OCI-LY3 (cell line): ENCODE measurements at regions not wholly inside any gene's neighbourhood (a gene's known extent, or its start where the extent isn't known, plus 50 kb on each side); places are given as distances from the start of the nearest gene placed in this dataset.

Experiments
- H2AFZ ChIP-seq: fragments of 200-600, 300-600 bp; shearing (Covaris generic); 2 replicates; pipeline ENCODE4 v1.6.0; 2014; ENCODE audit warnings: antibody characterized with exemption, low read depth, low read length
- H3K27ac ChIP-seq: fragments of 200-600, 300-600 bp; sonication (generic); 2 replicates; pipeline ENCODE4 v1.5.1; 2014; ENCODE audit warnings: mild to moderate bottlenecking, low read length, moderate library complexity, mixed read lengths
- H3K27me3 ChIP-seq: fragments of 200-600, 300-600 bp; sonication (generic); 2 replicates; pipeline ENCODE4 v1.6.1; 2014; ENCODE audit warnings: low read depth, low read length, mixed read lengths
- H3K36me3 ChIP-seq: fragments of 200-600, 300-600 bp; sonication (generic); replicated peaks from 2 replicates; pipeline ENCODE3; 2014; ENCODE audit warnings: low read depth, low read length, mixed read lengths
- H3K4me1 ChIP-seq: fragments of 300-600, 200-600 bp; sonication (generic); 2 replicates; pipeline ENCODE4 v1.6.1; 2014; ENCODE audit warnings: low read length, mixed read lengths
- H3K4me2 ChIP-seq: fragments of 200-600, 300-600 bp; sonication (generic); 2 replicates; pipeline ENCODE4 v1.6.1; 2014; ENCODE audit warnings: low read length, mixed read lengths
- H3K4me3 ChIP-seq: fragments of 300-600, 200-600 bp; sonication (generic); 2 replicates; pipeline ENCODE4 v1.5.1; 2014; ENCODE audit warnings: antibody characterized with exemption, mild to moderate bottlenecking, low read length, moderate library complexity
- H3K79me2 ChIP-seq: fragments of 300-600, 200-600 bp; shearing (Covaris generic); 2 replicates; pipeline ENCODE4 v1.6.1; 2014; ENCODE audit warnings: mild to moderate bottlenecking, low read length, mixed read lengths
- H3K9ac ChIP-seq: fragments of 300-600, 200-600 bp; shearing (Covaris generic); 2 replicates; pipeline ENCODE4 v1.6.0; 2014; ENCODE audit warnings: mild to moderate bottlenecking, low read length, moderate library complexity
- H3K9me3 ChIP-seq: fragments of 200-600, 300-600 bp; shearing (Covaris generic); 2 replicates; pipeline ENCODE4 v1.6.1; 2014; ENCODE audit warnings: low read length, mixed read lengths; ENCODE audit not compliant: insufficient read depth
- H4K20me1 ChIP-seq: fragments of 200-600, 300-600 bp; sonication (generic); 2 replicates; pipeline ENCODE4 v1.6.1; 2016; ENCODE audit warnings: low read length, mixed read lengths; ENCODE audit not compliant: insufficient read depth
- EZH2phosphoT487 ChIP-seq: fragments of 200-600 bp; shearing (Covaris generic); IDR thresholded peaks from 2 replicates; pipeline ENCODE4 v1.6.1; 2018; ENCODE audit warnings: antibody characterized with exemption, mixed run types, low read depth
- TF ChIP-seq, protein P1 (sequence below): fragments of 200-600, 300-600 bp; sonication (generic); IDR thresholded peaks from 2 replicates; pipeline ENCODE4 v1.5.1; 2014; ENCODE audit warnings: antibody characterized with exemption, low read length, low read depth

DNA sequence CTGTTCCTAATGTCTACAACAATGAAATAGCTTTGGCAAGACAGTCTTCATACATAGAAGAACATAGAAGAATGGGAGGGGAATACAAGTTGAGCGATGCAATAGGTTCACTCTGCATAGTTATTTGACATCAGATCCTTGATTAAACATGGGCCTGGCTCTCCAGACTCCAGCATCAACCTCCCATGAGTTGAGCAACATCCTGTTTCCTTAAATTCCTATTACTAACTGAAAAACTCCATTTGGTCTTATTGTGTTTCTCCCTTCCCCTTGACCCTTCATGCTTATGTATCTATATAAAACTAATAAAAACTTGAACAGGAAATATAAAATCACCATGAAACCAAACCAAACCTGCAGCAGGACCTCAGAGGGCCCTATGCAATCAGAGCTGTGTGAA is 304.5 kb upstream of the SATB1 start:
- H3K79me2 ChIP-seq = no peaks in the 10 kb centered on the region
- no peak overlapping the region for H3K27ac ChIP-seq
- H4K20me1 ChIP-seq = no peaks in the 10 kb centered on the region
- TF ChIP-seq EZH2phosphoT487 = no peak
- TF ChIP-seq, protein P1, sequence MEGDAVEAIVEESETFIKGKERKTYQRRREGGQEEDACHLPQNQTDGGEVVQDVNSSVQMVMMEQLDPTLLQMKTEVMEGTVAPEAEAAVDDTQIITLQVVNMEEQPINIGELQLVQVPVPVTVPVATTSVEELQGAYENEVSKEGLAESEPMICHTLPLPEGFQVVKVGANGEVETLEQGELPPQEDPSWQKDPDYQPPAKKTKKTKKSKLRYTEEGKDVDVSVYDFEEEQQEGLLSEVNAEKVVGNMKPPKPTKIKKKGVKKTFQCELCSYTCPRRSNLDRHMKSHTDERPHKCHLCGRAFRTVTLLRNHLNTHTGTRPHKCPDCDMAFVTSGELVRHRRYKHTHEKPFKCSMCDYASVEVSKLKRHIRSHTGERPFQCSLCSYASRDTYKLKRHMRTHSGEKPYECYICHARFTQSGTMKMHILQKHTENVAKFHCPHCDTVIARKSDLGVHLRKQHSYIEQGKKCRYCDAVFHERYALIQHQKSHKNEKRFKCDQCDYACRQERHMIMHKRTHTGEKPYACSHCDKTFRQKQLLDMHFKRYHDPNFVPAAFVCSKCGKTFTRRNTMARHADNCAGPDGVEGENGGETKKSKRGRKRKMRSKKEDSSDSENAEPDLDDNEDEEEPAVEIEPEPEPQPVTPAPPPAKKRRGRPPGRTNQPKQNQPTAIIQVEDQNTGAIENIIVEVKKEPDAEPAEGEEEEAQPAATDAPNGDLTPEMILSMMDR = no peak
- no peaks in the 10 kb centered on the region for H3K4me1 ChIP-seq
- H2AFZ ChIP-seq = no peak overlapping the region
- H3K9ac ChIP-seq = no peak overlapping the region
- no peak overlapping the region for H3K4me2 ChIP-seq
- 0 out of 2 replicates have a peak, but pooled peaks cover 2% of the 10 kb centered on the region for H3K27me3 ChIP-seq
- no peaks in the 10 kb centered on the region for H3K36me3 ChIP-seq
- no peaks in the 10 kb centered on the region for H3K9me3 ChIP-seq
- H3K4me3 ChIP-seq = no peak overlapping the region

DNA sequence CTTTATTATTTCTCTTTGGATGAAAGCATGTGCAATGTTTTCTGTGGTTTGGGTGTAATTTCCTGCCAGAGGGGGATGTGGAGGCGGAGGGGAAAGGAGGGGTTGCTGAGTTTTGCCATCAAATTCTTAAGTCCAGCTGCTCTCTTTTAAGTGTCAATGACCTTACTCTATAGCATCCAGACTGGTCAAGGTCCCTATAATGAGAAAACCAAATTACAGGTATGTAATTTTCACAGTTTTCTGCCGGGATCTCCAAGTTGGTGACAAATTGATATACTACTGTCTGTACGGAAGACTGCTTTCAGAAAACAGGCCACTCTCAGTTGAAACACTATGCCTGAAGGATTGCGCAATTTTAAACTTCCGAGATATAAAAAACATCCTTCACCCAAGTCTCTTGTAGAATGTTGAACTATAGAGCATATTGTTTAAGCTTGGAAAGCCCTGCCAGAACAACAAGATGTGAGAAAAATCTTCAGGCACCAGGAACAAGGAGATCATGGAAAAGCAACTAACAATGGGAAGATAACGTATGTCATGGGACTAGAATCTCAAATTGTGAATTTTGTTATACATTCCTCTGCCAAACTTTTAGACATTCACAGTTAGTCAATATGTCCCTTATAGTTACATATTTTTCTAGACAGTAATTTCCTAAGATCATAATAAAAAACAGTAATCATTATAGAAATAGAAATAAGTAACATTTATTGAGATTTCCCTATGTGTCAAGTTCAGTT is 300.7 kb upstream of the SATB1 start:
- Histone ChIP-seq H2AFZ (no peak overlapping the region), H3K27ac (no peak overlapping the region), H3K27me3 (peaks cover 5% of the 10 kb centered on the region), H3K4me1 (no peaks in the 10 kb centered on the region), H3K79me2 (no peaks in the 10 kb centered on the region), H3K4me3 (no peak overlapping the region), H3K4me2 (no peak overlapping the region), H3K9me3 (no peaks in the 10 kb centered on the region), H3K9ac (no peak overlapping the region), H3K36me3 (no peaks in the 10 kb centered on the region), H4K20me1 (no peaks in the 10 kb centered on the region)
- TF ChIP-seq EZH2phosphoT487 = no peak
- TF ChIP-seq, protein P1 = no peak

DNA sequence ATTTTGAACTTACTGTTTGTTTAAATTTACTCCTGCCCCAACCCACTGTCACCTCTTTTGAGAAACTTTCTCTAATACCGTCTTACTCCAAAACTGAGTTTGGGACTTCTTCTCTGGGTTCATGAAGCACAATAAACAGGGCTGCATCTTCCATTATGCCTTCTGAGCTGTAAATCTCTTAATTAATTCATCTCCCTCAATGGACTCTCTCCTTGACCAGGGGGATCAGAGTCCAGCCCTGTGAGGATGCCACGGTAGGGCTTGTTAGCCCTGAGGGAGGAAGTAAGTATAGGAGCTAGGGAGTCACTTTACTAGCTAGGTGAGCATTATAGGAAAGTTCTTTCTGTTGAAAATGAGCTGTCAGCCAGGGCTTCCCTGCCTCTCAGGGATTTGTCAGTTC is 299.3 kb upstream of the SATB1 start:
- H2AFZ ChIP-seq = no peak overlapping the region
- H3K27ac ChIP-seq = no peak overlapping the region
- no peak overlapping the region for H3K9ac ChIP-seq
- peaks cover 5% of the 10 kb centered on the region for H3K27me3 ChIP-seq
- H3K4me3 ChIP-seq = no peak overlapping the region
- no peak for TF ChIP-seq EZH2phosphoT487
- TF ChIP-seq, protein P1 = no peak
- H3K36me3 ChIP-seq = no peaks in the 10 kb centered on the region
- H3K9me3 ChIP-seq = no peaks in the 10 kb centered on the region
- H3K4me2 ChIP-seq = no peak overlapping the region
- no peaks in the 10 kb centered on the region for H4K20me1 ChIP-seq
- no peaks in the 10 kb centered on the region for H3K4me1 ChIP-seq
- H3K79me2 ChIP-seq = no peaks in the 10 kb centered on the region

DNA sequence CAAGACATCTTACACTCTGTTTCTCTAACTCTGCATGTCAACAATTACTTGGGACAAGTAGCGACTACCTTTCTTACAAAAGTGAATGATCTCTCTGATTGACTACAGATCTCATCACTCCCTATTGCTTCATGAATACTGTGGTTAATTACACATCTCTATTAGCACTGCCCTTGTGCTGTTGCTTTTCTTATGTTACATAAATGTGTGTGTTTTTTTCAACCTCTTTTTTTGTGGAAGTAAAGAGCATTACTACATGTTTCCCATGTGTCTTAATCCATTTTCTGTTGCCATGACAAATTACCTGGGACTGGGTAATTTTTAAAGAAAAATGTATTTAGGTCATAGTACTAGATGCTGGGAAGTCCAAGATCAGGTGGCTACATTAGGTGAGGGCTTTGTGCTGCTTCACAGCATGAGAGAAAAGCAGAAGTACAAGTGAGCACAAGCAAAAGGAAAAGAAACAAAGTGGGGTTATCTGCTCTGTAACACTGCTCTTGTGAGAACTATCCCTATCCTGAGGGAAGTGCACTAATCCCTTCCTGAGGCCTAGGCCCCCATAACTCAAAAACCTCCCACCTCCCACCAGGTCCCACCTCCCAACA is 298.2 kb upstream of the SATB1 start:
- no peak overlapping the region for H2AFZ ChIP-seq
- H3K4me3 ChIP-seq = no peak overlapping the region
- no peaks in the 10 kb centered on the region for H3K79me2 ChIP-seq
- TF ChIP-seq, protein P1 = no peak
- no peak for TF ChIP-seq EZH2phosphoT487
- H3K4me2 ChIP-seq = no peak overlapping the region
- peaks cover 5% of the 10 kb centered on the region for H3K27me3 ChIP-seq
- H3K4me1 ChIP-seq = no peaks in the 10 kb centered on the region
- H3K9me3 ChIP-seq = no peaks in the 10 kb centered on the region
- no peaks in the 10 kb centered on the region for H3K36me3 ChIP-seq
- no peak overlapping the region for H3K27ac ChIP-seq
- H3K9ac ChIP-seq = no peak overlapping the region
- H4K20me1 ChIP-seq = no peaks in the 10 kb centered on the region
